ENCODE measurements at regions not wholly inside any gene's neighbourhood (a gene's known extent, or its start where the extent isn't known, plus 50 kb on each side); places are given as distances from the start of the nearest gene placed in this dataset.
A peak's percentile ranks its signal among the peaks of the same experiment; 100 is the strongest.
"Not testable (repeated sequence)": the region's sequence is repeated elsewhere in the genome, so short reads cannot be mapped to it uniquely, and the experiment has no call there.

DNA sequence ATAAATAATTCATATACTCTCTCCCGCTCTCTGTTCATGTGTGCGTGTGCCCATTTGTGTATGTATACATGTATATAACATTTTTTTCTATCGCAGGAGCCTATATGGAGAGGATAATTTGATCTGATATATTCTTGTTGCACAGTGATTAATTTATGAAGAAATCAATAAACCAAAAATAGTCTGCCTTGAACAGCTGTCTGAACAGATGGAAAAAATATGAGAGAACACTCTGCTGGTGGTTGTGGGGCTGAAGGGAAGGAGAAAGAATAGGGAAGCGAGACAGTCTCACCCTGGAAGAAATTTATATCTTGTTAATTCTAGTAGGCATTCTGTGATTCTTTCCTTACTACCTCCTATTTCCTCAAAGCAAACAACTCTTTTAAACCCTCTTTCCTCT, 96.6 kb upstream of the B3GAT2 start:
- no peak for DNase-seq (ENCODE audit: low read depth, low spot score)

DNA sequence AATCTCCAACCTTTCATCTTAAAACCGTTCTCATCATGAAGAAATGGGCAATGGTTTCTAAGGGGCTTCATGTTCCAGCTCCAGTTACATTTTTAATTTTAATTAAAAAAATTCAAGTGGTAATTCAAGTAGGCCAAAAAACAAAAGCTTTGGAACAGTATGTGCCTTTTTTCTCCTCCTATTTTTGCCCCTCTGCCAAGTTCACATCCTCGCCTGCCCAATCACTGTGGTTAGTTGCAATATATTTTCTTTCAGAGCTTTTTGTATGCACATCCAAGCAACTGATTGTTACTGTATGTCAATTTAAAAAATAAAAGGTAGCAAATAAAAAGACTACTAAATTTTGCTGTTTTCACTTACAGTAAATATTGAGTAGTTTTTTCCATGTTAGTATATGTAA, 99.8 kb upstream of the B3GAT2 start:
- DNase-seq (ENCODE audit: low read depth, low spot score): no peak

DNA sequence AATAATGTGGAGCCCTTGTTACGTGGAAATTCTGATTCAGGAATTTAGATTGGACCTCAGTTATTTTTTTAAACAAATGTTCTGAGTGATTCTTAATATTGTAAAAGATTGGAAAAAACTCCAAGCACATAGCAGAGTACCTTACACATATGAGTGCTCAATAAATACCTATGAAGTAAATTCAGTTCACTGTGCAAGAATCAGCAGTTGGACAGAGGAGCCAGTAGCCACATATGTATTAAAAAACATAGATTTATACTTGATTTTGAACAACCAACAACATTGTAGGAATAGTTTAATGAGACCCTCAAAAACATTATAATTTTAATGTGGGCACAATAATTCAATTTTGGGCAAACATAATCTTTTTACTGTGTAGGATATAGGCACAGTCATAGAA, 109.3 kb upstream of the B3GAT2 start:
- DNase-seq (ENCODE audit: low read depth, low spot score): no peak

DNA sequence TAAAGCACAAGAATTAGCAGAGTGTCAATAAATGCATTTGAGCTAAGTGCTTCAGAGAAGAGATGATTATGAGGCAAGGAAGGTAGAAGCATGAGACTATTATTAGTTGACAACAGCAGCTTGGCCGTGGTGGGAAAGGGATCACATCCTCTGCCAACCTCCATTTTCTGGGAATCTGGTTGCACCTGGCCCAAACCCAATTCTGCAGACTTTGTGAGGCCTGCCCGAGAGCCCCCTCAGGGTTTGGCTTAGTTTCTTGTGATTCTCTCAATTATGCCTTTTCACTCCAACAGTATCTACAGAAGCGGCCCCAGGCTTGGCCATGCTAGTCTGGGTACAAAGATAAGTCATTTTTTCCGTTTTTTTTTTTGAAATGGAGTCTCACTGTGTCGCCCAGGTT, 111.0 kb upstream of the B3GAT2 start:
- no peak for DNase-seq (ENCODE audit: low read depth, low spot score)

DNA sequence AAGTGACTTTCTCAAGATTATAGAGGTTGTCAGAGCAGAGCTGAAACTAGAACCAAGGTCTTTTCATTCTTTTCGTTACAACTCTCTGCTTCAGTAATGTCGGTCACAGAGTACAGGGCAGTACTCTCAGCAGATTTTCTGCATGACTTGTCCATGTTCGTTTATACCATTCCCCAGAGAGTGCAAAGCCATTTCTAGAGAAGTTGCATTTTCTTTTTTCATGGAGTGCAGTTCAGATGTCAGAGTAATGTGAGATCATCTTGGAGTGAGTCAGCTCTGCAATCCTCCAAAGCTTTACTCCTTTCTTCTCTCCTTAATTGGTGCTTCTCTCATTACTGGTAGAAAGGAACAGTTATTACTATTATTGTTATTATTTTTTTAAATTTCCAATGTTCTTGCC, 115.6 kb upstream of the B3GAT2 start:
- DNase-seq (ENCODE audit: low read depth, low spot score): no peak

DNA sequence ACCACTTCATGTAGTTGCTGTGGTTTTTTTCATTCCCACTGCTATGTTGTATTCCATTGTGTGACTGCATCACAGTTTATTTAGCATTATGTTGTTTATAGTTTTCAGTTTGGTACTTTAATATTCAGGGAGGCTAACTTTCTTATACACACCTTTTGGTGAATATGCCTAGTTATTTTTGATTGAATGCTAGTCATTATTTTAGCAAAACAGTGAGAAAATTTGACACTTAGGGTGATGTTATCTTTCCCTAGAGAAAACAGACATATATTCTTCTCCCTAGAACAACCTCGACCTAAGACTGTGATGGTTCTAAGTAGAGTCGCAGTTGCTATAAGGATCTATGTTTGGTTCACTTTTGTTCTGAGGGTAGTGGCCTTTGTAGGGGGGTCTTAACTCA, 120.8 kb upstream of the B3GAT2 start:
- DNase-seq (ENCODE audit: low read depth, low spot score): no peak

DNA sequence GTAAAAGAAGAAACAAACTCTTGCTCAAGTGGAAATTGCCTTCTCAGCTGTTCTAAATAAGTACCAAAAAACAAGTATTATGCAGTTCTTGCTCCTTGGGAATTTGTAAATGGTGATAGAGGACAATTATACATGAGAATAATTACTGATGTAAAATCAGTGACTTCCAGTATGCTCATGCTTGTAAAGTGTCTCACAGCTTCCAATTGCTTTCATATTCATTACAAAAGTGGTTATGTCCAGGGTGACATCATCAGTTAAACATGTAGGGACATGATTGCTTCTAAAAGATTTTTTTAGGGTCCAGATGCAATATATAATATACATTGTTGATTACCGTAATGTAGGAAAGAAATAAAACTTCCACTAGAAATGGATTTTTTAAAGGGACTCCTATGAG, 122.8 kb upstream of the B3GAT2 start:
- no peak for DNase-seq (ENCODE audit: low read depth, low spot score)

DNA sequence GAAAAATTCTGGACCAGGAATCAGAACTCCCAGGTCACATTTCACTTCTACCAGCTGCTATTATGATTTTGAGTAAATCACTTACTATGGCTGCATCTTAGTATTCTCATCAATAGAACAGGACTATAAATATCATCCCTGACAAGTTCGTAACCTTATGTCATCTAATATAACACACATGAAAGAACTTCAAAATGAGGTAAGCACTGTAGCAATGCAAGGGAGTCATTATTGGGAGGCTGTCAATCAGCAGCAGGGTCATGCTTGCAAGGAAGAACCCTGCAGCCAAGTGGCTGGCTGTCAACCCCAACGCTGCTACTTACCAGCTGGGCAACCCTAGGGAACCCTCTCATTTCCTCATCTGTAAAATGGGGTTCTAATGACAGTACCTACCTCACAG, 123.3 kb upstream of the B3GAT2 start:
- no peak for DNase-seq (ENCODE audit: low read depth, low spot score)

DNA sequence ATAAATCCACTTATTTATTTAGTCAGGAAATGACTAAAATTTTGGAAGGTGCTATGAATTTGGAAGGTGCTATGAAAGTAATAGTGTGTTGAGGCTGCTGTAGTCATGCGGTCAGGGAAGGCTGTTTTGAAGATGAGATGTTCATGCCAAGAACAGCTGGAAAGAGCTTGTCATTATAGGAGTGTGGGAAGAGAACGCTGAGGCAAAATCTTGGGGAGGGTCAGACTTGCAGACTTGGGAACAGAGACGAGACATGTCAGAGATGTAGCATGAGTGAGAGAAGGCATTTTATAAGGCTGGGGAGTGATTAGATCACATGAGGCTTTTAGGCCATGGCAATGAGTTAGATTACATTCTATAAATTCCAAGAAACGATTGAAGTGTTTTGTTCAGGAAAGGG, 124.0 kb upstream of the B3GAT2 start:
- no peak for DNase-seq (ENCODE audit: low read depth, low spot score)

DNA sequence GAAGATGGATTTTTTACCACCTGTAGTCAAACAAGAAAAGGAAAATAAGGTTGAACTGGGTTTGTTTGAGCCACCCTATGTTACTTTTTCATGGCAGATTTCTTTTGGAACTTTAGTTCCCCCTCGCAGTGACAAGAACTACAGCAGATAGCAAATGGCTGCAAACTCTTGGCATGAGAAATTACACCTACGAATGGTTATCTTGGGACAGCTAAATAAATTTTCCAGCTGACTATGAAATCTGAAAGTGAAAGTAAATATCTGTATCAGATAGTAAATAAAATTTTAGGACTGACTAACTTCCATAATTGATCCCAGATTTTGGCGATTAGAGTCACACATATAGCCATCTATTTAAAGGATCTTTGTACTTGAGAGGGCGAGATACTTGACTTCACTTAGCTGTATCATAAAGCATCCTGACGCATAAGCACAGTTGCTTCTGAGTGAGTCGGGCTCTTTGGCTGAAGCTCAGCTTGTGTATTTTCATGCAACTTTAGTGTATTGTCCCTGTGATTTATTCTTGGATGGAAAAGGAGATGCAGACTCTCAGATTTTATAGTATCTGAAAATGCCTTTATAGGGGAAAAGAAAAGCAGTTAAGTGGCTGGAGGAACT, 125.3 kb upstream of the B3GAT2 start:
- DNase-seq (ENCODE audit: low read depth, low spot score): no peak

DNA sequence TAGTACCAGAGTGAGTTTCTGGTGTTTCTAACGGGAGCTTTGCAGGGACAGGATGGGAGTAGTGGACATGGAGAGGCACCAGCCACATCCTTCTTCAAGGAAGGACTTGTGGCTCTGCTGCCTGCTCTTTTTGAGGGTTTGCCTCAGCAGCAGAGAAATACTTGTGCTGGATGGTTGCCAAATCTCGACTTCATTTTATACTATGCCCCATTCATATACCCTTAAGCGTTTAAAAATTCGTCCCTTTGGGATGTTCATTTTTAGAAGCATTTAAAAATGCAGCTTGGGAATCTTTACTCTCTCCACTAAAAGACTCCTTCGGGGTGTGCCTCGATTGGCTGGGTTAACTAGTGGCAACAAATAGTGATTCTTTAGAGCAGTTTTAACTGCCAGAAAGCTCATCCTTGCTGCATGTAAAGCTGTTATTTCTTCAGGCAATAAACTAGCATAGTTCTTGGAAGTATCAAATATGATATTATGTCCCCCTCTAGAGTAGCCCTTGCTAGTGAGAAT, 126.5 kb upstream of the B3GAT2 start:
- no peak for DNase-seq (ENCODE audit: low read depth, low spot score)

DNA sequence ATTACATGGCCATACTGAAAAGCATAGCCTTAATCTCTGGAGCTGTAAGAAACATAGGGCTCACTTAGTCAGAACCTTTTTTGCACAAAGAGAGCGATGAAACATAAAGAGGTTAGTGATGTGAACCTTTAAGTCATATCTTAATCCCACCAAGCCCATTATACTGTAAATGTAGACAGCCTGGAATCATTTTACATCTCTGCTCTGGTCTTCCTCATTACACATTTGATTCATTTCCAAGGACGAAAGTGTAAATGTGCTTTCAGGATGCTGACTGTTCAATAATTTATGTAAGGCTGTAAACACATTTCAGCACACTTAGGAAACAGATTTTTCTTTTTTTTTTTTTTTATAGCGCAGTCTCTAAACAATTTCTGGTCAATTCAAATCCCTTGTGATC, 131.3 kb upstream of the B3GAT2 start:
- no peak for DNase-seq (ENCODE audit: low read depth, low spot score)

DNA sequence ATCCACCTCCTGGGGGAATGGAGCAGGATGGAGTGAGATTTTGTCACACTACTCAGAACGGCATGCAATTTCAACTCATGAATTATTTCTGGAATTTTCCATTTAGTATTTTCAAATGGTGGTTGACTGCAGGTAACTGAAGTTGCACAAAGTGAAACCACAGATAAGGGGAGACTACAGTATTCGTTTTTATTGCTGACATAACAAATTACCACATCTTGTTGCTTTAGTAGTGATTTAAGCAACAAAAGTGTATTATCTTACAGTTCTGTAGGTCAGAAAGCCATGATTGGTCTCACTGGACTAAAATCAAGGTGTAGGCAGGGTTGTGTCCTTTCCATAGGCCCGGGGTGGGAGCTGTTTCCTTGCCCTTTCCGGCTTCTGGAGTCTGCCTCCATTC, 133.4 kb upstream of the B3GAT2 start:
- DNase-seq (ENCODE audit: low read depth, low spot score): no peak

DNA sequence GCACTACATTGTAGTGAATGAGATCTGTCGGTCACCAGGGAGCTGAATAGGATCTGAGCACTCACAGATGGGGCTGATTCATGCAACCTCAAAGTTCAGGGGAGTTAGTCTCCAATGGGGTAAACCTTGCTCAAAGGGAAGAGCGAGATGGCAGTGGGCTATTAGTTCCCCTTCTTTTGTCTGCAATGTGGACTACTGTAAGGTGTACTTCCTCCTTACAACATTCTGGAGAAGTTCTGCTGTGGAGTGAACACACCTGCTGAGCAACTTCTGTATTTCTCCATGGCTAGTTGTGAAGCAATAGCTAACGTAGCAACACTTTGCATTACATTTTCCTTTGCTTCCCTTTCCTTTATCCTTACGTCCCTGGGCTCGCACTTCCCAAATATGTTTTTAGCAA, 134.3 kb upstream of the B3GAT2 start:
- no peak for DNase-seq (ENCODE audit: low read depth, low spot score)

DNA sequence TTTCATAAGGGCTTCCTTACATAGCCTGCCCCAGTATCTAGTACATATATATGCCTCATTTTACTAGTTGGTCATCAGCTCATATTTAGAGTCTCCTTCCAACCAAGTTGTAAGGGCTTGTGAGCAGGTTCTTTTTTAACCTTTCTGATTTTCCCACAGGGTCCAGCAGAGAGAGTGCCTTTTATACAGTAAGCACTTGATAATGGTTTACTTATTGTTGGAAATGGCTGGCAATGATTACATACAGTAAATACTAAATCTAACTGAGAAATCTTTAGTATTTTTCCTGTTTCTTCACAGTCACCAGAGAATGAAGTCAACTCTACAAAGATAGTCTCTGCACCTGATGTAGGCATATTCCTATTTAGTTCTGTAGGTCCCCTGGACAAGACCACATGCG, 135.1 kb upstream of the B3GAT2 start:
- DNase-seq (ENCODE audit: low read depth, low spot score): no peak

DNA sequence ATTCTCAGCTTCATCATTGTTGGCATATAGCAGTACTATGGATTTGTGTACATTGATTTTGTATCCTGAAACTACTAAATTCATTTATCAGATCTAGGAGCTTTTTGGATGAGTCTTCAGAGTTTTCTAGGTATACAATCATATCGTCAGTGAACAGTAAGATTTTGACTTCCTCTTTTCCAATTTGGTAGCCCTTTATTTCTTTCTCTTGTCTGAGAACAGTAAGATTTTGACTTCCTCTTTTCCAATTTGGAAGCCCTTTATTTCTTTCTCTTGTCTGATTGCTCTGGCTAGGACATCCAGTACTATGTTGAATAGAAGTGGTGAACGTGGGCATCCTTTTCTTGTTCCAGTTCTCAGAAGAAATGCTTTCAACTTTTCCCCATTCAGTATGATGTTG, 140.4 kb upstream of the B3GAT2 start:
- not testable (repeated sequence) for DNase-seq (ENCODE audit: low read depth, low spot score)

DNA sequence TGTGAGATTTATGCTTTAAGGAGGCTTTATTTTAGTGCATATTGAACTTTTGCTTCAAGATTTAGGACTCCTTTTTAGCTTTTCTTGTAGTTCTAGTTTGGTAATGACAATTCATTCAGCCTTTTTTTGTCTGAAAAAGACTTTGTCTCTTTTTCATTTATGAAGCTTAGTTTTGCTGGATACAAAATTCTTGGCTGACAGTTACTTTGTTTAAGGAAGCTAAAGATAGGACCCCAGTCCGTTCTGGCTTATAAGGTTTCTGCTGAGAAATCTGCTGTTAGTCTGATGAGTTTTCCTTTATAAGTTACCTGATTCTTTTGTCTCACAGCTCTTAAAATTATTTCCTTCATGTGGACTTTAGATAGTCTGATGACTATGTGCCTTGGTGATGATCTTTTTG, 142.8 kb upstream of the B3GAT2 start:
- DNase-seq (ENCODE audit: low read depth, low spot score): no peak

DNA sequence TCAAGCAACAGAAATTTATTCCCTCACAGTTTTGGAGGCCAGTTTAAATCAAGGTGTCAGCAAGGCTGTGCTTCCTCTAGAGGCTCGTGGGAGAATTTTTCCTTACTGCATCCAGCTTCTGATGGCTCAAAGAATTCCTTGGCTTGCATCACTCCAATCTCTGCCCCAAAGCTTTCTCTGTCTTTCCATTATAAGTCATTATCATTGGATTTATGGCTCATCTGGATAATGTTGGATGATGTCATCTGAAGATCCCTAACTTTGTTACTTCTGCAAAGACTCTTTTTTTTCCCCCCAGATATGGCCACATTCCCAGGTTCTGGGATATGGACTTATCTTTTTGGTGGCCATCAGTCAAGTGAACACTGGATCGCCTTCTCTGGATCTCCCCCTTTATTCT, 146.3 kb upstream of the B3GAT2 start:
- DNase-seq (ENCODE audit: low read depth, low spot score): no peak

DNA sequence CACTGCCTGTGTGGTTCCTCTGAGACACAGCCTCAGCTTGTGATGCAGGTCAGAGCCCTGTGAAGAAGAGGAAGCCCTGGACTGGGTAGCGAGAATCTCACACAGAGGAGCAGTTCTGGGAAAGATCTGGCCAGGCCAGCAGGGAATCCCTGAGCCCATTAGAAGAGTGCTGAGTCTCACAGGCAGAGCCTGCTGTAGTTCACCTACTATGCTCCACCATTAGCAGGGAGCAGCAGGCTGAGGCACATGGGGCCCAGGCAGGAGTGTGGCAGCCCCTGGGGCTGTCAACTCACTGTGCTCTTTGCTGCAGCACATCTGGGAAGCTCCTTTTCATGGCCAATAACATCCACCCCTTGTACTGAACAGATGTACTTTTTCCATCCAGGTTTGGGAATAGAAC, 146.8 kb upstream of the B3GAT2 start:
- no peak for DNase-seq (ENCODE audit: low read depth, low spot score)

DNA sequence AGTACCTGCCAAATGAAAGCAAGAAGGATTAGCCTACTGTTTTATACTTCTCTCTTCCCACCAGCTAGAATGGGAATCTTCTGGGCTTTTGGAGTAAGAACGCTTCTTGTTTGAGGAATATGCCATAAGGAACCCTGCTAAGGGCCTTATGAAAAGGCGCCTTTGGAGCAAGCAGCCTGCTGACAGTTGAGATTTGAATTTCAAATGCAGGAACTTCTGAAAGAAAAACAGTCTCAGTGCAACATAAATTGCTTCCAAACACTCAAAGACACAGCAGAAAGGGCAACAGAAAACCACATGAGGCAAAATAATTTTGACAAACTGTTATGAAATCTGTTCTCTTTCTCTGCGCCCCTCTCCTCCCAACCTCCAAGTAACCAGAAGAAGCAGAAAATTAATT, 149.4 kb upstream of the B3GAT2 start:
- DNase-seq (ENCODE audit: low read depth, low spot score): no peak

DNA sequence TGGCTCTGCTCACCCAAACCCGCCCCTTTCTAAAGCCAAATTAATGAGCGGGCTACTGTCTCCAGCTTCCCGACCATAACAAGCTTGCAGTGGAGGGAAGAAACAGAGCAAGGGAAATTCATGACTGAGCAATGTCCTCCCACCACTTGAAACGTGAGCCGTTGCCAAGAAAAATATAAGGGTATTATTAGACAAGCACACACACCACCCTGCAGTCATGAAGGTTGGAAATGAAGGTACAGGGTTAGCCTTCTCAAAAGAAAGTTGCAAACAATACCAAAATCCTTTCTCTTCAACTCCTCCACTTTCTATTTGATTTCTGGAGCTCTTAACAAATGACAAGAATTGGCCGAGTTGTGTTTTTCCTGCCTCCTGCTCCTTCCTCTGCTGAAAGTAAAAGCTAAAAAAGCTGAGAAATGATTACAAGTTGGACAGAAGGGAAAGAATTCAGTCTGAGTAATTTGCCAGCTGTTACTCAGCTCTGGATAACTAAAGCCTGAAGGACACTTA, 151.1 kb upstream of the B3GAT2 start:
- peak; percentile 15 for DNase-seq (ENCODE audit: low read depth, low spot score)

DNA sequence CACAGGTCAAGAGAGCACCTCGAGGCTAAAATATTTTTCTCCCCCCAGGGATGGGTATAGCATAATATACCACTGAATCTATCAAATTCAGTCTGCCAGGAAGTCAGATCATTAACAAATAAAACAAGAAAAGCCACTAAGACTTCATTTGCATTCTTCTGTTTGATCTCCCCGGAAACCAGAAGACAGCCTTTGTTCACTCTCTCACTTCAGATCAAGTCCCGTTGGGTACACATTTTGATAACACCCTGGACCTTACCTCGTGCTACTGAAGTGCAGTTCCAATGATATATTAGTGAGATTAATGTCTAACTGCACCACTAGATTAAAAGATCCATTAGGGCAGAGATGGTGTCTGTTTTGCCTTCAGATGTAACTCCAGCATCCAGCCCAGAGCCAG, 157.7 kb upstream of the B3GAT2 start:
- no peak for DNase-seq (ENCODE audit: low read depth, low spot score)

DNA sequence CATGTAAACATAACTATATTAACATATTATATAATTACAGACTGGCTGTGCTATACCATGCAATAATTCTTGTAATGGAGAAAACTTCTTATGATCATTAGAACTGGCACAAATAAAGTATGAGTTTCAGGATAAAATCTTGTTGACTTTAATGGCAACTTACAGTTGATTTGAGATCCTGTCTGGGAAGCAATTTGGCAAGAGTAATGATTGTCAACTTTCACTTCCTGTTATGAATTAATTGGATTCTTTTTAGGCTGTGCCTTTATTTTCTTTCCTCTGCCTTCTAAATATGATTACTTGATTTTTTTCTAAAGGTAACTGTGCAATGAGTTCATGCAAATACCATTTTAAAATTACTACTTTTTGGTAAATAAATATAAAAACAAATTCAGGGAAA, 158.1 kb upstream of the B3GAT2 start:
- DNase-seq (ENCODE audit: low read depth, low spot score): no peak

DNA sequence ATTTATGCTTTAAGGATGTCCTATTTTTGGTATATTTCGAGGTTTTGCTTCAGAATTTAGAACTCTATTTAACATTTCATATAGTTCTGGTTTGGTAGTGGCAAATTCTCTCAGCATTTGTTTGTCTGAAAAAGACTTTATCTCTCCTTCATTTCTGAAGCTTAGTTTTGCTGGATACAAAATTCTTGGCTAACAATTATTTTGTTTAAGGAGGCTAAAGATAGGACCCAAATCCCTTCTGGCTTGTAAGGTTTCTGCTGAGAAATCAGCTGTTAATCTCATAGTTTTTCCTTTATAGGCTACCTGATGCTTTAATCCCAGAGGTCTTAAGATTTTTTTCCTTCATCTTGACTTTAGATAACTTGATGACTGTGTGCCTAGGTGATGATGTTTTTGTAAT, 162.7 kb upstream of the B3GAT2 start:
- no peak for DNase-seq (ENCODE audit: low read depth, low spot score)
